GM19099 (cell line): ENCODE measurements at regions not wholly inside any gene's neighbourhood (a gene's known extent, or its start where the extent isn't known, plus 50 kb on each side); places are given as distances from the start of the nearest gene placed in this dataset.

ENCODE experiments used
- POLR2A ChIP-seq: IDR thresholded peaks from 3 replicates; pipeline ENCODE4 v1.6.1; 2011; ENCODE audit warnings: low read depth; ENCODE audit not compliant: insufficient read length; ENCODE audit errors: extremely low read depth

DNA sequence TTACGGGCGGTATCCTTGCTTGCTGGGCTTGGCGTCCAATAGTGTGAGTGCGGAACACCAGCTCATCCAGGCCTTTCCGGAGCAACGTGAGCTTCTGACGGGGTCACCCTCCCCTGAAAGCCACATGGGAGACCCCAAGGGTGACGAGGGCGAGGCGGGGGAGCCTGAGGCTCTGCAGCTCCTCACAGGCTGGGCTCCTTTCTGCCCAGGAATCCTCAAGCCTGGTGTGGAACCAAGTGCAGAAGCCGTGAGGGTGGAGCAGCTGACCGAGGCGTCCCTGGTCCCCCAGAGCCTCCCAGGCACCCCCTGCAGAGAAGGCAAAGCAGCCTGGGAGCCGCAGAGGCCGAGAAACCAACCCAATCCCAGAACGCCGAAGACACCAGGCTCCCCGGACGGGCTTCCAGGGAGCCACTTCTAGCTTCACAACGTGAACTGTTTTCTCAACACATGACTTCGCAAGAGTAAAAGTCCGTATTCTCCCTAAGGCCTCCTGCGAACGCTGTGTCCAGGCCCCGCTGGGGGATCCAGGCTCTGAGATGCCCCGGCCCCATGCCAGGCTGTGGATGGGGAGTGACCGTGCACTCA is 530.3 kb downstream of the BRD1 start:
- no peak for TF ChIP-seq POLR2A

DNA sequence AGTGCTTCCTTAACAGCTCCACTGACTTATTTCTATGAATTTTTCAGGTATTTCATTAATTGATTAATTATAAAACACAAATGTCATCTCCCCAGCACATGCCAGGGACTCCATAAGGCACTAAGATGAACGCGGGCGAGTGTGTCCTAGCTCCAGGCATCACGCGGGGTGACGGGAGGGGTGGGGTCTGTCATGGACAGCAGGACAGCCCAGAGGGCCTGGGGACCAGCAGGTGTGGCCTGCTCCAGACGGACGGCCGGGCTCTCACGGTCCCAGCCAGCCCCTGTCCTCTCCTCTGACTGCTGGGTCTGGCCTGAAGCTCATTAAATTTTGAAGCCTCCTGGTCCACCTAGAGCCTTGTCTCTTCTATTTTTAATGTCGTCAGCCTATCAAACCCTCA is 531.1 kb downstream of the BRD1 start:
- no peak for TF ChIP-seq POLR2A

DNA sequence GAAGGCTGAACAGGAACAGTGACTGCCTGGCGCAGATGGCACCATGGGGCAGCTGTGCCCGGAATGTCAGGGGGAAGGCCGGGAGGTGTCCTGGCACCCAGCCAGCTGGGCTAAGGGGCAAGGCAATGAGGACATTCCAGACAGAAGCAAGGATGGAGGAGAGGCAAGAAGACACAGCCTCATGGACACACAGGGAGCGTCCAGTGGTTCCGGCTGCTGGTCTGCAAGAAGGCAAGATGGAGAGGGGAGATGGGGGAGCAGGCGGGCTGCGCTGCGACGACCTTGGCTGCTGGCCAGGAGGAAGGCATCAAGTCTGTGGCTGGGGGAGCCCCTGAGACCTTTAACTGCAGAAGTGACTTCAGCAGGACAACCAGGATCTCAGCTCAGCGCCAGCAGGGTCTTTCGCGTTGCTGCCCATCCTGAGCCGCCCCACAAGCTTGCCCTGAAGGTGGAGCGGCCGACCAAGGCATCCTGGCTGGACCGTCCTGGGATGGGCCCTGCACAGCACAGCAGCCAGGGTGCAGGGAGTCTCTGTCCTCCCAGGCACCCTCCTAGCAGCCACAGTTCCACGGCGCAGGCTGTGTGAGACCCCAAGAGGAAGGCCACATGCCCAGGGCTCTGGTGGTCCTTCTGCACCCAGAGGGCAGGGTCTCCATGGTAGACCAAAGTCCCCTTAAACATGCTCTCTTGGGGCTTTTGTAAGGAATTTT is 531.7 kb downstream of the BRD1 start:
- TF ChIP-seq POLR2A: no peak

DNA sequence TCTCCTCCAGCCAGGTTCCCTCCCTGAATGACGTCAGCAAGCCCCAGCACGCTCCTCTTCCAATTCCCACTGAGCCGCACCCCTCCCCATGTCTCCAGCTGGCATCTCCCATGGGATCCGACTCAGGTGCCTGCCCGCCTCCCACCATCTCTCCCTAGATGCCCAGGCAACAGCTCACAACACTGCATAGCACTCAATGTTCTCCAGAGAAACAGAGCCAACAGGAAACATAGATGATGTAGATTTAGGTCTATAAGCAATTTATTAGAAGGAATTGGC is 532.3 kb downstream of the BRD1 start:
- TF ChIP-seq POLR2A: no peak

DNA sequence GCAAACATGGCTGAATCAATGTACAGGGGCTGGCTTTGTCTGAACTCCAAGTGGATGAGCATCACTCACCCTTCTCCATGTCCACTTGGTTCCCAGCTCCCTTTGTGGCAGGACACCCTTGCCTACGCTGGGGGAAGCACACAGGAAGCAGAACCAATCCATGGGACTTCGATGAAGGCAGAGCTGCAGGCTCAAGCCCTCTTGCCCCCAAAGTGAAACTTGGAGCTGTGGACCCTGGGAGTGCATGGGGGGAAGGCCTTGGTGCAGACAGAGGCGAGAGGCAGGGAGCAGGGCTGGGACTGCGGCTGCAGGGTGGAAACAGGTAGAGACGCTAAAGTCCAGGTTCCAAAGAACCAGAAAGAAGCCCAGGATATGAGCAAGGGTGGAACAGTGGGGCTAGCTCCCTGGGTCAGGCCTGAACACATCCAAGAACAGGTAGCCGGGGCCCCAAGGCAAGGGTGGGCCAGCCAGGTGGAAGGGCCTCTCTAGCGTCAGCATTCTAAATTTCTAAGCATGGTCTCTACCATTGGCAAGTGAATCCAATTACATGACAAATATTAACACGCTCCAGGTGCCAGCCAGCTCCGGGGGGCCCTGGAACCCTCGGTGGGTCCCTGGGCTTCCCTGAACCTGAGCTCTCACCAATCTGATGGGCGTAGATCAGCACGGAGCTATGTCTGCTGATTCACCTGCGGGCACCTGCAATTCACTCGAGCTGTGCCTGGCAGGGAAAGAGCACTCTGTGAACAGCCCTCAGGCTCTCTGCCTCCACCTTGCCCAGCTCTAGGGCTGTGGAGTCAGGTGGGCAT is 532.8 kb downstream of the BRD1 start:
- TF ChIP-seq POLR2A: no peak

DNA sequence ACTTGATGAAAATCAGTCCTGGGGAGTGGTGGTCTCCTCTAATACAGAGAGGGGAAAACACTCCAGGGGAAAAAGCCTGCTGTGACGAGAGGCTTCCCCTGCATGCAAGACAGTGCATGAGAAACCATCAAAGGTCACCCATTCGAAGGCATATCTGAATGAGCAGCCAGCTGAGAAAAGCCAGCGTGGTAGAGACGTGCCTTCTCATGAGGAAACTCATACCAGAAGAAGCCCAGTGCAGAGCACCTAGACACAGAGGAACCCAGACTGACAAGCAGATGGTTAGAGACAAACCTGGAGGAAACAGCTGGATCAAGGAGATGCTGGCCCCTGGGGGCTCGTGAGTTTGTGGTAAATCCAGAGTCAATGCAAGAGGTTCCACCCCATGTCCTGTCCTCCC is 534.8 kb downstream of the BRD1 start:
- no peak for TF ChIP-seq POLR2A

DNA sequence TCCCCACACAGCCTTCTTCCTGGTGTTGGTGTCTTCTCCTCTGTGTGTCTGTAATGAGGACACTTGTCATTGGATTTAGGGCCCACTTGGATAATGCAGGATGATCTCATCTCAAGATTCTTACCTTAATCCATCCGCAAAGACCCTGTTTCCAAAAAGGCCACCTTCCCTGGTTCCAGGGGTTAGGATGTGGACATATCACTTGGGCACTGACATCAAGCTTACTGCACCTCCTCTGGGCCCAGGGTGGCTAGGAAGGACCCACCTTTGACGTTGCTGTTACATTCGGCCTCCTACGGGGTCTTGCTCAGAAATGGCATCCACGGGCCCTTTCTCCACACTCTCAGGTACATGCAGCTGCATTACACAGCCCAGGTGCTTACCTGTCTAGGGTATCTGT is 535.9 kb downstream of the BRD1 start:
- no peak for TF ChIP-seq POLR2A

DNA sequence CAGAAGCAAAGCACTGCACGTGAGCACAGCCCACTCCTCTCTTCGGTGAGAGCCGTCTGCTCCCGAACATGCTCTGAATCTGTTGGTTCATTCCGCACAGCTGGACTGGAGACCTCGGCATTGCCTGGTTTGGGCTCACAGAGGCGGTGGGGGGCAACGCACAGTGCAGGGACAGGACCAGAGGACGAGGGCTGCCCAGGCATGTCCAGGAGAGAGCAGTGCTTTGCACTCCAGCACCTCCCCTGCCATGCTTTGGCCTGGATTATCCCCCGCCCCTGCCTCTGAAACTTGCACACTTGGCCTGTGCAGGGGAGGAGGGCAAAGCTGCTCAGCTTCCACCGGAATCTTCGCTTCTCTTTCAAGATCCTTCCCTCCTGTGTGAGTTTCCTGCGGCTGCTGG is 536.5 kb downstream of the BRD1 start:
- TF ChIP-seq POLR2A: no peak

DNA sequence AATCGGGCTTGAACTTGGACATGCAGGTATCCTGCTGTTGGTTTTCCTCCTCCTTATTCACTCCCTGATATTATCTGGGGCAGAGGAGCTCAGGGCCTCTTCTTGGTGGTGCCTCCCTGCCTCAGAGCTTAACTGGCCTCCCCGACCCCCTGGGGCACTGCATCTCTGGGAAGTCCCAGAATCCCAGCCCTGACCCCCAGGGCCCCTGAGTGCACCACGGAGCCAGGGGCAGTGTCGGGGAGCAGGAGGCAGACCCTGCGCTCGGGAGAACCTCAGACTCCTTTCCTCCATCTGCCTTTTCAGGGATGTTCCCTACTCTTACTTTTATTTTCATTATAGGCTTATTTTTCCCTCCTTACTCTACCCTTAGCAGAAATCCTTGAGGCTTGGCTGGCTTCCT is 537.0 kb downstream of the BRD1 start:
- no peak for TF ChIP-seq POLR2A

DNA sequence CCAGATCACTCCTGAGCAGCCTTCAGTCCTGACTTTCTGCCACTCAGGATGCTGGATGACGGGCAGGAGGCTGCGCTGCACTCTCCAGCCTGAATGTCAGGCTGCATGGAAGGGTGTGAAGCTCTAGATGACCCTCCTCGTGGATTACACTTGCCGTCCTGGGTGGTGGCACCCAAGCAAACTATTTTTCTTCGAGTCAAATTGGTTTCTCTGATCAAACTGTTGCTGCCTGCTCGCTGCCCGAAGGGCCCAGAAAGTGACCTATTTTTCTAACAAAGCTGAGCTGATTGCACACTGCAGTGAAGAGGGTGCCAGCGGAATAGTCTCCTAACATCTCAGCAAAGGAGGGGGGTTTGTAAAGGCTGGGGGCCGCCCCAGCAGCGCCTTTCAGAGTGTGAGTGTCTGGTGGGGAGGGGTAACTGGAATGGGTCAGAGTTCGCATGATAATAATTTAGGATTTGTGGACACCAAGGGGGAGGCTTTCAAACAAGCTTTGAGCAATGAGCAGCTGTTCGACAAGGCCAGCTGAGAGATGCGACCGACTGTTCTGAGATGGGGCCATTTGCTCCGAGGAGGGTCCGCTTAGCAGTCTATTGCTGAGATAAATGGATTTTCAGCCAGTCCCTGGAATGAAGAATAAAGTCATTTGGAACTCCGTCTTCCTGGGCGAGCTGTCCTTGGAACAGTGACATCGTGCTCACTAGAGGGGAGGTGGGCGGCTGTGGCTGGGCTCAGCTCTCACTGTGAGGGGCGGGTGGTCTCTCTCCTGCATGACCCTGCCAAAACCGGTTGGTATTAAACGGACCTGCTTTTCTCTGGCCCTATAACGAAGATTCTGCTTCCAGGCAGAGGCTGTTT is 537.6 kb downstream of the BRD1 start:
- TF ChIP-seq POLR2A: no peak

DNA sequence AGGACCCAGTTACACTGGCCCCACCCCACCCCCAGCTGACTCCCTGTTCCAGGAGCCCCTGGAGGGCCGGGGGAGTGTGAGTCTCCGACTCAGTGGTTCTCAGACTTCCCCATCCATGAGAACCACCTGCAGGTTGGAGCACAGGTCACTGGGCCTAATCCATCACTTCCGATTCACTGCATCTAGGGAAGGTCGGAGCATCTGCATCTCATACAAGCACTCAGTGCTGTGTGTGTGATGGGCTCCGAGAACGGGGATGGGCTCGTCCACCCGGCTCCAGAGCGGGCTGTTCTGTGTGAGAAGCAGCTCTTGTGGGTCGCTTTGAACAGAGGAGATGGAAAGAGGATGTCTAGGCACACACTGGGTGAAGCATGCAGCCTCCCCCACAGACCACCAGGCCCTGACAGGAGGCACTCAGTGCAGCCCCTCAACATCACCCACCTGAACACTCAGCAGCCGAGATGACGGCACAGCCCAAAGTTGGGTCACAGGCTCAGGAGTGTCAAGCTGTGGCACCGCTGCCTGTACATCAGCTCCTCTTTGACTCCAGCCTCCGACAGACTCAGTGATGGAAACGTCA is 541.4 kb downstream of the BRD1 start:
- no peak for TF ChIP-seq POLR2A

DNA sequence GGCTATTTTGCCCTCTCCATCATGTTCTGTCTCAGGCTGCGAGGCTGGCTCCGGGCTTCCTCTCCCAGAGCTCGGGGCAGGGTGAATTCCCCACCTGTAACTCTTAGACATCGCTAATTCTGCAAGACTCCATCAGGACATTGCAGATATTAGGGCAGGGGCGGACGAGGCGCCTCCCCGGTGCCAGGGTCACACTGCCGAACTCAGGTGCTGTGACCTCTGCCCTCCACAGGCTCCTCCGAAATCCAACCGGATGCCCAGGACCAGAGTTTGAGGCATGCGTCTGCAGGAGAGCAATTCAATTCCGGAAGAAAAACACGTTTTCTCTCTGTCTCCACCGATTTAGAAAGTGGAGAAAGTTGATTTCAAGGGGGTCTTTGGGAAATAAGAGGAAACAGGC is 542.7 kb downstream of the BRD1 start:
- TF ChIP-seq POLR2A: no peak

DNA sequence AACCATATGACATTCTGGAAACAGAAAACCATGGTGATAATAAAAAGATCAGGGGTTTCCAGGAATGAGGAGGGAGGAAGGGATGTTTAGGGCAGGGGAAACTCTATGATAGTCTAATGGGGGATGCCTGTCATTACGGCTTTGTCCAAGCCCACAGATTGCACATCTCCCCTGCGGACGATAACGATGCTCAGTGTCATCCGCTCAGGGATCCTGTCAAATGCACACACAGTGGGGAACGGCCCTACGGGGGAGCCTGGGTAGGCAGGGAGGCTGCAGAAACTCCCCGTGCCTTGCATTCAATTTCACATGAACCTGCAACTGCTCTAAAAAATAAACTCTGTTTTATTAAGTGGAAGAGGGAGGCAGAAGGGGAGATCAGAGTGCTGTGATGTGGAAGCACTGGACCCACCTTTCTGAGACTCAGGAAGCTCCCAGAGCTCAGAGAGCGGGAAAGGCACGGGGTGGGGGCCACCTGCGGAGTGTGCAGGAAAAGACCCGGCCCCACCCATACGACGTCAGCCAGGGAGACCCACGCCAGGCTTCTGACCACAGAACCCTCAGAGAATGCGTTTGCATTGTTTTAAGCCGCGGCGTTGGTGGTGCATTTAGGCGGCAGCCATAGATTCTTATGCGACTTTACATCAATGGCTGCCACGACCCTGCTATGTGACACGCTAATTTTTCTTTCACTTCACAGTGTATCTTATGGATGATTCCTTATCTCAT is 543.5 kb downstream of the BRD1 start:
- TF ChIP-seq POLR2A: no peak

DNA sequence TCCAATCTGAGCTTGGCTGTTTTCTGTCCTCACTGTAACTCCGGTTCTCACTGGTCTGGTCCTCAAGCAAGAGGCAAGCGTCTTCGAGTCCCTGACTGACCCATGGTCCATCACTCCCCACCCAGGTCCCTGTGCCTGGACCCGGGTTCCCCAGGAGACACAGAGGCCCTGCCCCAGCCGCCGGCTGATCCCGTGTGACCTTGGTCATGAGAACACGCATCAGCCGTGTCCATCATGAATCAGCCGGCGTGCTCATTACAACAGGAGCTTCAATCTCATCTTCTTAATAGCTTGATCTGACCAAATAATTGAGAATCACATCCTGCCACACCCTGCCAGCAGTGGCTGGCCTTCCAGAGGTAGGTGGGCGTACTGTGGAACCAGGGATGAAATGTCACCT is 545.1 kb downstream of the BRD1 start:
- no peak for TF ChIP-seq POLR2A
